Thymus (tissue), 11 donors: ENCODE measurements at regions not wholly inside any gene's neighbourhood (a gene's known extent, or its start where the extent isn't known, plus 50 kb on each side); places are given as distances from the start of the nearest gene placed in this dataset.

Source experiments
- DNase-seq, 9 donors: peaks; one replicate each; pipeline ENCODE4 v3.0.0-alpha.2; 2013; ENCODE audit warnings: low spot score in 9 of 9, low read depth in 6 of 9, missing footprints in 1 of 9
- H3K27ac ChIP-seq, 2 donors: one replicate each; pipeline ENCODE4 v1.5.1; 2013; ENCODE audit warnings: control low read depth in 1 of 2, low read depth in 1 of 2, low read length in 1 of 2, mild to moderate bottlenecking in 1 of 2, moderate library complexity in 1 of 2
- H3K27me3 ChIP-seq, 2 donors: one replicate each; pipeline ENCODE4 v1.5.1; 2013; ENCODE audit warnings: low read length in 1 of 2; ENCODE audit not compliant: control insufficient read depth in 2 of 2, insufficient read depth in 1 of 2
- H3K36me3 ChIP-seq, 2 donors: one replicate each; pipeline ENCODE4 v1.5.1; 2013; ENCODE audit warnings: low read length in 1 of 2, mild to moderate bottlenecking in 1 of 2, moderate library complexity in 1 of 2; ENCODE audit not compliant: control insufficient read depth in 2 of 2, insufficient read depth in 2 of 2
- H3K4me1 ChIP-seq, 2 donors: one replicate each; pipeline ENCODE4 v1.5.1; 2013; ENCODE audit warnings: low read length in 2 of 2; ENCODE audit not compliant: control insufficient read depth in 2 of 2, insufficient read depth in 2 of 2
- H3K4me3 ChIP-seq, 2 donors: one replicate each; pipeline ENCODE4 v1.5.1; 2013; ENCODE audit warnings: low read length in 2 of 2, control low read depth in 1 of 2, mild to moderate bottlenecking in 1 of 2
- H3K9me3 ChIP-seq, 2 donors: one replicate each; pipeline ENCODE4 v1.5.1; 2013; ENCODE audit warnings: low read length in 1 of 2, mild to moderate bottlenecking in 1 of 2; ENCODE audit not compliant: control insufficient read depth in 2 of 2, insufficient read depth in 1 of 2
- WGBS: extraction: QIAGEN DNeasy Blood & Tissue Kit; methylation state at CpG from one replicate; pipeline ENCODE4 v1.1.7; 2013; 5-methylcytosine and 5-hydroxymethylcytosine counted together
- donor health status: healthy.

DNA sequence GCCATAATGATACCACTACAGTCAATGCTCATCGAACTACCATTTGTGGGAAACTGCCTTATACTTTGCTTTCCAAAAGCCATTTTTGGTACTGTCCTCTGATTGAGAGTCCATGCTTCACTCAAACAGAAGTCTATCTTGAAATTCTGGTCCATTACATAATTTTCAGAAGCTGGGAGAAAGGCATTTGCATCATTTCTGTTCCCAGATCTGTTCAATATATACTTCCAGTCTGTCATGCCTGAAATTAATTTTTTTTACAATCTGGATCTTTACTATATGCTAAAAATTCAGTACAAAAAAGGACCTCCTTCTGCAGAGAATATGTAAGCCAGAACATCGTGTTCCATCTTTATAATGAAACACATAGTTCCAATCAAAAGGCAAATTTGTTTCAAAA lies 528.9 kb upstream of the MEF2C start:
- Histone ChIP-seq H3K27ac (no peak overlapping the region), H3K4me1 (no peaks in the 10 kb centered on the region), H3K27me3 (no peaks in the 10 kb centered on the region), H3K9me3 (no peaks in the 10 kb centered on the region), H3K4me3 (no peak overlapping the region), H3K36me3 (no peaks in the 10 kb centered on the region)
- 96% methylated on average over 2 of the region's 2 CpGs for WGBS
- DNase-seq = no peak

GRCh38 chr5:89407054-89407453 lies 524.1 kb upstream of the MEF2C start:
- no peaks in the 10 kb centered on the region for H3K27me3 ChIP-seq
- no peak for DNase-seq
- no peak overlapping the region for H3K4me3 ChIP-seq
- H3K27ac ChIP-seq = no peak overlapping the region
- H3K9me3 ChIP-seq = no peaks in the 10 kb centered on the region
- no peaks in the 10 kb centered on the region for H3K36me3 ChIP-seq
- no peaks in the 10 kb centered on the region for H3K4me1 ChIP-seq
- 97% methylated on average over 3 of the region's 3 CpGs for WGBS

- no peaks in the 10 kb centered on the region for H3K9me3 ChIP-seq
- H3K4me1 ChIP-seq = no peaks in the 10 kb centered on the region
- 82% methylated on average over 1 of the region's 1 CpG for WGBS
- no peak overlapping the region for H3K4me3 ChIP-seq
- H3K36me3 ChIP-seq = no peaks in the 10 kb centered on the region
- no peak for DNase-seq
- H3K27me3 ChIP-seq = no peaks in the 10 kb centered on the region
- no peak overlapping the region for H3K27ac ChIP-seq
These were observed 518.7 kb upstream of the MEF2C start for GRCh38 chr5:89401659-89402058.

- Histone ChIP-seq H3K36me3 (no peaks in the 10 kb centered on the region), H3K4me3 (no peak overlapping the region), H3K9me3 (no peaks in the 10 kb centered on the region), H3K4me1 (no peaks in the 10 kb centered on the region), H3K27me3 (no peaks in the 10 kb centered on the region), H3K27ac (no peak overlapping the region)
- no peak for DNase-seq
- 94% methylated on average over 3 of the region's 3 CpGs for WGBS
These were observed 518.0 kb upstream of the MEF2C start for GRCh38 chr5:89401012-89401411.

DNA sequence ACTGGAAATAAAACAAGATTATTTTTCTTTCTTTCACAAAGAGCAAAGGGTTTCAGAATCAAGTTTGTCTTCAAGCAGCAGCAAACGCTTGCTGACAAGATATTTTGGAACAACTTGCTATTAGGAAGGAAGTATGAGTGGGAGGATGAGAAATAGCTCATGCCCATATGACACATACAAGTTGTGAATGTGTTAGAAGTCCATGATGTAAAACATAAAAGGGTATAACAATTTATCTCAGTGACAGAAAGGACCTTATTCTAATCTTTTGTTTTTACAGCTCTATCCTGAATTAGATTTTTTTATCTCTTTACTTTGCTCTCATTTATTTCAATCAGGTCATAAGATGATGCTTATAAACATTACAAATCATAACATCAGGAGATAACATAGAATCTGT lies 516.6 kb upstream of the MEF2C start:
- Histone ChIP-seq H3K4me3 (no peak overlapping the region), H3K9me3 (no peaks in the 10 kb centered on the region), H3K27ac (no peak overlapping the region), H3K27me3 (no peaks in the 10 kb centered on the region), H3K4me1 (no peaks in the 10 kb centered on the region), H3K36me3 (no peaks in the 10 kb centered on the region)
- 85% methylated on average over 1 of the region's 1 CpG for WGBS
- DNase-seq = no peak

DNA sequence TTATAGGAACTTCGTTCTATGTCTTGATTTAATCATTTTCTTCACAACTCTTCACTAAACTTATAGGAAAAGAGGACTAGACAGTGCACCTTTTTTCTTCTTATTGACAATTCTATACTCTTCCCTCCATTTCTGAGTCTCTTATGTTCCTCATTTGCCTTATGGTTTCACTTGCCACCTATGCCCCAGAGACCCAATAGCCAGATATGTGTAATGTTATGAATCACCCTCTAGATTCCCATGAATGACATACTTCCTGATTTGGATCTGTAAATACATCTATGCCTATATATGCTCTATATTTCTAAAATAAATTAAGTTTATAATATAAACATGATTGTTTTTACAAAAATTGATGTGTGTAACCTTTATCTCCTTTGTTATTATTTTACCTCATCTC lies 514.1 kb upstream of the MEF2C start:
- H3K27ac ChIP-seq = no peak overlapping the region

DNA sequence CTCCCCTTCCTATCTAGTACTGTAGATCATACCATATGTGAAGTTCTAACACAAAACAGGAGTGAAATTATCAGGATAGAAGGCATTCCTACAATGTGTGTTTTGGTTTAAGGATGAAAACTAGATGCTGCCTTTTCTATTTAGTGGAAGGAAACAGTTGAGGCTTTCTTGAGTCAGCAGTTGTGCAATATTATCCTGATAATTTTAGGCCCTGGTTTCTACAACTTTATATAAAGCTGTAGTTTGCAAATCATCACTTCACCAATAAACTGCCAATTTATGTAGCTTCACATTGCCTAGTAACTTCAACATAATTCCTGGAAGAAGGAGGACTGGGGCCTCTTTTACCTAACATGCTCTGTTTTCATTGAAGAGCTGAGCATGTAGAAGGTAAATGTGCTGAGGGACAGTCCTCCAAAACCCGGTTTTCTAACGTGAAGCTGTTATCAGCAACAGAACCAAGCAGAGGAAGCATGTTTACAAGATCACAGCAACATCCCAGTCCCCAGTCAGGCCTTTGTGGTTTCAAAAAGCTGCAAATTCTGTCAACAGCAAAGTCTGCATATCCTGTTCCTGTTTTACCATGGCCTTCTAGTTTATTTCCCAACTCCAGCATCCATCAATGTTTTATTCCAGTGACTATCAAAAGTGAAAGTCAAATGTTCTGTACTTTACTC lies 513.4 kb upstream of the MEF2C start:
- Histone ChIP-seq H3K4me1 (no peaks in the 10 kb centered on the region), H3K27ac (peak overlapping the region; percentile 19 to 63), H3K27me3 (no peaks in the 10 kb centered on the region), H3K4me3 (no peak overlapping the region), H3K36me3 (no peaks in the 10 kb centered on the region), H3K9me3 (no peaks in the 10 kb centered on the region)
- peak in 8 of 9 donors; percentile 10 to 68 (median 24) for DNase-seq
- WGBS = 3% methylated on average over 2 of the region's 2 CpGs

More for the DNA sequence above, 514.1 kb upstream of the MEF2C start:
- 49% methylated on average over 1 of the region's 1 CpG for WGBS
- no peaks in the 10 kb centered on the region for H3K36me3 ChIP-seq
- no peaks in the 10 kb centered on the region for H3K27me3 ChIP-seq
- no peak overlapping the region for H3K4me3 ChIP-seq
- H3K4me1 ChIP-seq = no peaks in the 10 kb centered on the region
- H3K9me3 ChIP-seq = no peaks in the 10 kb centered on the region
- DNase-seq = peak in 2 of 9 donors; percentile 4

- H3K9me3 ChIP-seq = no peaks in the 10 kb centered on the region
- H3K27me3 ChIP-seq = no peaks in the 10 kb centered on the region
- no peaks in the 10 kb centered on the region for H3K36me3 ChIP-seq
- H3K4me3 ChIP-seq = no peak overlapping the region
- no peaks in the 10 kb centered on the region for H3K4me1 ChIP-seq
- H3K27ac ChIP-seq = no peak overlapping the region
- no peak for DNase-seq
These were observed 512.1 kb upstream of the MEF2C start for GRCh38 chr5:89395111-89395510.

- DNase-seq = no peak
- Histone ChIP-seq H3K4me1 (no peaks in the 10 kb centered on the region), H3K36me3 (no peaks in the 10 kb centered on the region), H3K27me3 (no peaks in the 10 kb centered on the region), H3K9me3 (no peaks in the 10 kb centered on the region), H3K4me3 (no peak overlapping the region), H3K27ac (no peak overlapping the region)
- 90% methylated on average over 2 of the region's 2 CpGs for WGBS
These were observed 505.9 kb upstream of the MEF2C start for GRCh38 chr5:89388872-89389271.

- 96% methylated on average over 5 of the region's 5 CpGs for WGBS
- no peak for DNase-seq
These were observed 501.4 kb upstream of the MEF2C start for GRCh38 chr5:89384391-89384790.

More at GRCh38 chr5:89384391-89384790, 501.4 kb upstream of the MEF2C start:
- no peaks in the 10 kb centered on the region for H3K4me1 ChIP-seq
- H3K36me3 ChIP-seq = no peaks in the 10 kb centered on the region
- no peaks in the 10 kb centered on the region for H3K9me3 ChIP-seq
- no peaks in the 10 kb centered on the region for H3K27me3 ChIP-seq
- H3K4me3 ChIP-seq = no peak overlapping the region
- H3K27ac ChIP-seq = no peak overlapping the region
